GM19397 (cell line): ENCODE measurements at regions not wholly inside any gene's neighbourhood (a gene's known extent, or its start where the extent isn't known, plus 50 kb on each side); places are given as distances from the start of the nearest gene placed in this dataset.
"Not testable (repeated sequence)": the region's sequence is repeated elsewhere in the genome, so short reads cannot be mapped to it uniquely, and the experiment has no call there.

Source experiments
- ATAC-seq: cut with Tn5 transposase; IDR thresholded peaks from one replicate; pipeline ENCODE4 v1.9.1; 2021; ENCODE audit warnings: mild to moderate bottlenecking, moderate library complexity; ENCODE audit not compliant: unreplicated experiment

DNA sequence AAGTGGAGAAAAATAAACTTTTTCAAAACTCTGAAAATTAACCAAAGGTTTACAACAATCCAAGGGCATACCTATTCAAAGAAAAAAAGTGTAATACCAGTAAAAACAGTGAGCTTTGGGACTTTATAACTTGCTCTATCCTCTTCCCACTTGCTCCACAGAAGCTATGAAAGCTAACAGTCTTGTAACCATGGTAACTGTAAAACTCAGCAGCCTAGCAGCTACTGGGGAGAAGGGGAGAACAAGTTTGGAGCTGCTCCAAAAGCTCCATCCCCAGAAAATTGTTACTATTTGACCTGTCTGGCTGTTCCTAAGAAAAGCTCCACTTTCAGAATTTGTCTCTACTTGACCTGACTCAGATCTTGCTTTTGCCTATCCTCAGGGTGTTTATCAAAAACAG, 191.5 kb downstream of the OTUD1 start:
- no peak for ATAC-seq

DNA sequence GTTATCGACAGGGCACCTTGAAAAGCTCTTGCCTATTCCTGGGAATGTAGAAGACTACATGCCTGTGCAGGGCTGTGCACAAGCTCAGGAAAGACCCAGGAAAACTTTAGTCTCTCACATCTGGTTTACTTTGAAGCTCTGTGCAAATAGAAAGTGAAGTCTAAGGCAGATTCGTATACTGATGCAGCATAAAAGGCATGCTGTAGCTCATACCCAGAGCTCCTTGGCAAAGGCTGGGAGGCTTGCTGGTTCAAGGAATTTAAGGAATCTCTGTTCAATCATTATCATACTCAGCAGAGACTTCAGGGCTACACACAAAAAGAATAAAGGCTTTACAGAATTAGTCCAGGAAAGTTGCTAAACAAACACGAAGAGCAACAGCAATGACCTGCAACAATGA, 192.0 kb downstream of the OTUD1 start:
- ATAC-seq: no peak

DNA sequence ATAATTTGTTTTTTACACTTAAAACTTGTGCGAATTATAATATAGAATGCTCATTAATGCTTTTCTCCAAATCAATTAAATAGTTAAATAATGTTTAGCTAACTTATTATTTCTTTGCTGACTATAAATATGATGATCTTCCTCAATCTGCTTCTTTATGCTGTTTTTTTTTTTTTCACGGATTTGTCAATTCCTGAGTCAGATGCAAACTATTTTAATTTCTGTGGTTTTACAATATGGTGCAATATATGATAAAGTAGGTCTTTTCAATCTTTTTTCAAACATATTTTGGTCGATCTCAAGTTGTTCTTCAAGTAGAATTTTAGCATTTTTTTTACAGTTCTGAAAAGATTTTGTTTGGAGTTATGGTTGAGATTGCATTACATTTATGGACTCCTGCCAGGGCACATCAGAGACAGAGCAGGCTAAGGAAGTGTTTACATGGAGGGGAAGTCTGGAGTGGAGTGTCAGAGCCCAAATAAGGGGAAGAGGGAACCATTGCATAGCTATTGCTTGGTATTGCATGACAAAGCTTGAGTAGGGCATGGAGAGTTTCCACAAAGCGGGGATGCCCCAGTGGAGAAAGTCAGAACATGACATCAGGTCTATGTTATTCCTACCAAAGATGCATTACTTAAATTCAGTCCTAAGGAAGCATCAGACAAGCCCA, 204.4 kb downstream of the OTUD1 start:
- ATAC-seq: no peak

DNA sequence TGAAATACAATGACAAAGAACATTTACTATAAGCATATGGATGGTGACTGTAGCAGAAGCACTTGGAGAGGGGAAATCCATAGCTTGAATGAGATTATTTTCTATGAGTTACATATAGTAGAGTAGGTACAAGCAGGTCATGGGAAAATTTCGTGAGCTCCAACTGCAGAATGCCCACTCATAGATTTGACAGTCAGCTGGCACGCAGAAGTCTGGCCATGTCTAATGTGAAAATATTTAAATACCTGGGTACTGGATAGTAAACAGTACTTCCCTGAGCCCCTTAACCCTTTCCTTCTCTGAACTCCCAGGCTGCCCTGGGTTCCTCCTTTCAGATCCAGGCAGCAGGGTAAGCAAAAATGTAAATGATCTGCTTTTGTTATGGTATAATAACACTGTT, 209.7 kb downstream of the OTUD1 start:
- no peak for ATAC-seq

DNA sequence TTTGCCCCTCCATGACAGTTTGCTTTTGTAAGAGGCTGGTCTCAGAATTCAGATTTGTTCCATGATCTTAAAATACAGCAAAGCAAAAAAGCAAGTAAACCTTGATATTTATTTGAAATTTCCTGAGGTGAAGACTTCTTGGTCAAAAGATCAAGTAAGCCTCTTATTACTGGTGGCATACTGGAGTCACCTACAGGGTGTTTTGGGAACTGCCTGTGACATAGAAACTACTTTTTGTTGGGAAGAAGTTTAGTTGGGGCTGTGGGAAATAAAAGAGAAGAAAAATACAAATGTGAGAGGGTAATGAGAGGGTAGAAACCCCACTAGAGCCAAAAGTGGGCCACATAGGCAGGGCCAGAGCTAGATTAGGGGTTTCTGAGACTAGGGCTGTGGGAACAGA, 217.9 kb downstream of the OTUD1 start:
- ATAC-seq: no peak

DNA sequence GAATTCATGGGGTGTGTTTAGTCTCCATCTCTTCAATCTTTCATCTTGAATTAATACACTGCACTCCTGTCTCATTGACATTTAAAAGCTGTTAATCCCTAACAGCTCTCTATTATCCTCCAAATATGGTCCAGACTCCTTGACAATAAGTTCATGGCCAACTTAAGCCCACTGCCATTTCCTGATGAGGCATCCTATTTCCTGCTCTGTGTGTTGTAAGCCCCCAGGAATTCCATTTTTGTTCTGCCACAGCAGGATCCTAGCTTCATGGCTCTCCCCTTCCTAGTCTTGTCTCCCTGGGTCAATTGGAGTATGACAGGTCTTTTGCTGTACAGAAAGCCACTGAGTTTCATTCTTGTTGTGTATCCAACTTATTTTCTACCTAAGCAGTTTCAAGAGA, 218.8 kb downstream of the OTUD1 start:
- no peak for ATAC-seq

DNA sequence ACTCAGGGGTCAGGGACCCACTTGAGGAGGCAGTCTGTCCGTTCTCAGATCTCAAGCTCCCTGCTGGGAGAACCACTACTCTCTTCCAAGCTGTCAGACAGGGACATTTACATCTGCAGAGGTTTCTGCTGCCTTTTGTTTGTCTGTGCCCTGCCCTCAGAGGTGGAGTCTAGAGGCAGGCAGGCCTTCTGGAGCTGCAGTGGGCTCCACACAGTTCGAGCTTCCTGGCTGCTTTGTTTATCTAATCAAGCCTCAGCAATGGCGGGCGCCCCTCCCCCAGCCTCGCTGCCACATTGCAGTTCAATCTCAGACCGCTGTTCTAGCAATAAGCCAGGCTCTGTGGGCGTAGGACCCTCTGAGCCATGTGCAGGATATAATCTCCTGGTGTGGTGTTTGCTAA, 233.0 kb downstream of the OTUD1 start:
- not testable (repeated sequence) for ATAC-seq

DNA sequence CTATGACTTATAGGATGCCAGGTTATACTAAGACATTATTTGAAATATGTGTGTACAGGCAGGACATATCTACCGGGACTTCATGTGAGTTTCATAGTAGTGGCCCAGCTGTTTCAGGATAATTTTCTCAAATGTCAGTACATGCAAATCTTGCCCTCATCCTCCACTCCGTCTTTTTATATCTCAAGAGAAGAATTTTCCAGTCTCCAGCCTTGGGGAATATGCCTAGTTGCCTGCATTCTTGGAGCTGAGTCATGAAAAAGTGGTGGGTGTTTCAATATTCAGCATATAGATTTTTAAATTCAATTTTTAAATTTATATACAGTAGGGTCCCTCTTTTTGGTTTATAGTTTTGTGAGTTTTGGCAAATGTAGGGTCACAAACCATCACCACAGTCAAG, 236.7 kb downstream of the OTUD1 start:
- no peak for ATAC-seq

DNA sequence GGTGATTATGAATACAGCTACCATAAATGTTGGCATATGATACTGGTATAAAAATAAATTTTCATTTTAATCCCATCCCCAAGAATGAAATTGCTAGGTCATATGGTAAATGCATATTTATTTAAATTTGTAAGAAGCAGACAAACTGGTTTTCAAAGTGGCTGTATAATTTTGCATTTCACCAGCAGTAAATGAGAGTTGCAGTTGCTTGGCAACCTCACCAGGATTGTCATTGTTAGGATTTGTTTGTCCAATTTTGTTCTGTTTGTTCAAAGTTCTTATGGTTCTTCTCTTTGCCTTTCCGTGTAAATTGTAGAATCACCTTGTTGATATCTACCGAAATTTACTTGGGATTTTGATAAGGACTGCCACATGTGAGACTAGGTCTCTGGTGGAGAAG, 237.4 kb downstream of the OTUD1 start:
- ATAC-seq: no peak

DNA sequence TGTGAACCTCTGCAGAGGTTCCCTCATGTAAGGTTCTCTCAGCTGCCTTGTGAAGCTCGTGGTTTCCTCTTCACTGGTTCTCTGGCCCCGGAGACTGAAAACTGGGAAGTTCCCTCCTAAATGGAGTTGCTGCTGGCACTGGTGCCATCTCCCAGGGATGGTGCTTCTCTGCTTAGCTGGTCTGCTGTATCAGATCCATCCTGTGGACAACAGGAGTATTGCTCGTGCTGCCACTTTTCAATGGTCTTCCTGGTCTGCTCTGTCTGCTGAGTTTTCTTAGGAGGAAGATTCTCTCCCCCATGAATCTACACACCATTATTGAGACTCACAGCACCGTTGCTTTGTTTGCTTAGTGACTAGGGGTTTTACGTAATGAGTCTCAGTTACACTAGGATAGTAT, 247.8 kb downstream of the OTUD1 start:
- no peak for ATAC-seq

DNA sequence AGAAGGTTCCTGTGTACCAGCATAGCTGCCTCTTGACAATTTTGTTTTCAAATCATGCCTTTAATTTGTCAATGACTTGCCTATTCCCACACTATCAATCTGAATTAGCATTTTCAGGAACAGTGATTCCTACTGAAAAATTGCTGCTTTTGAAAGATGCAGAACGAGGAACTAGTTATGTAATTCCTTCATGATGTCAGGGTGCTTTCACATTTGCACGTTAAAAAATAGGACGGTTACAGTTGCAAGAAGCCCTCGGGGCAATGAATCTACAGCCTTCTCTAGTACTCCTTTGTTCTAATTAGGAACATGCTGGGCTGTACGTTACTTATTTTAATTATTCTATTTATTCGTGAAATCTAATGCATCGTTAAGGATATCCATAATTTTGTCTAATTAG, 253.9 kb downstream of the OTUD1 start:
- ATAC-seq: no peak

DNA sequence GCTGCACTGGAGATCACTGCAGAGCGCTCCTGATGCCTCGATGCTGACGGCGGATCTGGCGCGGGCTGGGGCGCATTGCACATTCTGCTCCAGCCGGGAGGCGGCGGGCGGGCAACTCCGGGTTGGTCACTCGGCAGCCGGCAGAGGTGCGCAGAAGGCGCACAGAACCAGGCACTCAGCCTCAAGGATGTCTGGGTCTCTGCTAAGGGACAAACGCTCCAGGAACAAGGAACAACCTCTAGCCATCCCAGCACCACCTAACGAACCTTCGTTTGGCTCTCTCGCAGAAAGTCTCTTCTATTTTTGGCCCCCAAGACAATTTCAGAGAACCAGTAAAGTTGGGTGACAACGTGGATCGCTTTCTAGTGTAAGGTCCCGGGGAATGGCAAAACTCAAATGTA, 254.6 kb downstream of the OTUD1 start:
- no peak for ATAC-seq

DNA sequence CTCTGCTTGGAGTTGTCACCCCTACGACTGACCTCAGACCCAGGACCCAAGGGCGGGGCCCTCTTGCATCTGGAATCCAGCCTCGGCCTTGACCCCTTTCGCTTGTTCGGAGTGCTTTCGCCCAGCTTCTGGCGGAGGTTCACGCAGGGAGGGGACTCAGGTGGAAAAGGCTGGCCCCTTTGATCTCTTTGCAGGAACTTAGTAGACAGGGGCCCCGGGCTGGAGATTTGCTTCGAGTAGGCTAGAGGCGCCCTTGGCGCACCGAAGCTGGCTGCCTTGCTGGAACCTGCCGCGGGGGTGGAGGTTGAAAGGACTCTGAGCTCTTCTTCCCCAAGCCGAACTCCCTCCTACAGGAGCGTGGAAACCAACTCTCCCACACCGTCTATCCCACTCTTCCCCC, 255.1 kb downstream of the OTUD1 start:
- ATAC-seq: no peak

DNA sequence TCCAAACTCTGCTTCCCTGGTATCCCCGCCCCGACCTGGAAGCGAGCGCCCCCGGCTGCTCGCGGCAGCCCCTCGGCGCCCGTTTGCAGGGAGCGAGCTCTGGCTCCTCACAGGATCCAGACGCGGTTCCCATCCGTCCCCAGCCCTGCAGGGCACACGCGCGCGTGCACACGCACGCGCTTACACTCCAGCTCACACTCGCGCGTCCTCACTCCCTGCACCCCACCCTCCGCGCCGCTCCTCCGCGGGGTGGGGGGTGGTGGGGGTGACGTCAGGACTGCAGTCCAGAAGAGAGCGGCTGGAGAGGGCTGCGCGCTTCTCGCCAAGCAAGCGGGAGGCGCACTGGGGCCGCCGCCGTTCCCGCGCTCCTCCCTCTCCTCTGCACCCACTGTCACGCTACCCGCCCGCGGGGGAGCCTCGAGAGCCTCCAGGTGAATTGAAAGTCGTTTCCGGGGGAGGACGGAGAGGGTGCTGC, 255.6 kb downstream of the OTUD1 start:
- no peak for ATAC-seq

DNA sequence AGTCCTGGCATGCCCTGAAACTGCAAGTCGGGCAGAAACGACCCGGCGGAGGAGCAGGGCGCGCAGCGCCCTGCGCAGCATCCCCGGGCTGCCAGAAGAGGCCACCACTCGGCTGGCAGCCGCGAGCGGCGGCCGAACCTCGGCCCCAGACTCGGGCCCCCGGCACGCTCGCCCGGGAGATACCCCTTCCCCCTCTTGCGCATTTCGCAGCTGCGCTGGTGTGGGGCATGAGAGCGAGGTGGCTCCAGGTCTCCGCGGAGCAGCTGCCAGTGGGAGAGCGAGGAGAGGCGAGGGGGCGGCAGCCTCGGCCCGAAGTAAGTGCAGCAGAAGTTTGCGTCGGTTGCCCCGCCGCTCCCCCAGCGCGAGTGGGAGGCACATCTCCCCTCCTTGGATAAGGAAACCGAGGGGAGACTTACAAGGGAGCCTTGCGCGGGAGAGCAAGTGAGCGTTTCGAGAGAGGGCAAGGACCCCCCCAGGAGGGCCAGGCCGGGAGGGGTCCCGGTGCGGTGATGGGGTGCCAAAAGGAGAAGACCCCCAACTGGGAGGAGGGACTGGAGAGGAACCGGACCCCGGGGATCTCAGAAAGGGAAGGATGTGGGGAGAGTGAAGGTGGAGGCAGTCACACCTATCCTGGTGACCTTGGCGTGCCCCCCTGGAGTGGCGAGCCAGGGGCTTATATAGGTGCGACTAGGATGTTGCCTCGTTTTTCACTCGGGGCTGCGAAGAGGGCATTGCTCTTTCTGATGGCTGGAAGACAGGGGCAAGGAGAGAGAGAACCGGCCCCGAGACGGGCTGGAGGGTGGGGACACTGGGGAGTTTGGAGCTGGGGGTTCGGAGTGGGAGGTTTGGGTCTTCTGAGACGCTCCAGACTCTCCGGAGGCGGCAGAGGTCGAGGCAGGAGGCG, 256.3 kb downstream of the OTUD1 start:
- no peak for ATAC-seq

DNA sequence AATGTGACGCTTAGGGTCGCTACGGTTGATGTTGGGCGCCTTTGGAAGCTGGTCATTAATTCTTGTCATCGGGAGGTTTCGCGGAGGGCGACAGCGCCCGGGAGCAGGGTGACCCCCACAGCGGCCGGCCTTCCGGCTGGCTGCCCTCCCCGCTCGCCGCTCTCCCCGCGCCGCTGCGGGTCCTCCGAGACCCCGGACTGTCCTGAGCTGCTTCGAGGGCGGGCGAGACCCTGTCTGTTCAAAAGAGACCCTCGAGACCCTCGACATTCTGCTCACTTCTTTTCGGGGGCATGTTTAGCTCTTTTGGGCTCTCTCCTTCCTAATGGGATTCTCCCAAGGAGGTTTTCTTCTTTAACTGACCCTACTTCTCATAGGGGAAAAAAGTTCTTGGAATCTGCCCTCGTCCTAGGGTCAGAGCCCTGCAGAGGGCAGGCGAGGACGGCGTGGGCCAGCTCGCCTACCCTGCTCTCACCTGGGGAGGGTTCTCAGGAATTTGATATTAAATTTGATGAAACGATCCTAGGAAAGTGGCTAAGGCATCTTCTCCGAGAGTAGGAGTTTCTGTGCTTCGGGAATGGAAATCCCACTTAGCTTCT, 257.0 kb downstream of the OTUD1 start:
- no peak for ATAC-seq

DNA sequence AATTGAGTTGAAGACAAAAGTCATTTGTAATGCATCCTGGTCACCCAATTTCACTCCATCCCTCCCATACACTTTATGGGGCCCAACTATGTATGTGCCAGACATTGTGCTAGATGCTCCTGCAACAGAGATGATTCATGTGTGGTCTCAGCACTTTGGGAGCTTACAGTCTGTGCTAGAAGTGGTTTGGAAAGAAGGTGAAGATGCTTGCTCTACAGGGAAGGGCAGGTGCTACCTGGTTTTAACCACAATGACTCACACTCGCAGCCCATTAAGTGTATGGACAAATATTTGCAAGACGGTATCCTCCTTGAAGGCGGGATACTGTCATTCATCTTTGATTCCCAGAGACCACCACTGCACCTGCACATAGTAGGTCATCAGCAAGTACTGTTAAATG, 257.6 kb downstream of the OTUD1 start:
- ATAC-seq: no peak

DNA sequence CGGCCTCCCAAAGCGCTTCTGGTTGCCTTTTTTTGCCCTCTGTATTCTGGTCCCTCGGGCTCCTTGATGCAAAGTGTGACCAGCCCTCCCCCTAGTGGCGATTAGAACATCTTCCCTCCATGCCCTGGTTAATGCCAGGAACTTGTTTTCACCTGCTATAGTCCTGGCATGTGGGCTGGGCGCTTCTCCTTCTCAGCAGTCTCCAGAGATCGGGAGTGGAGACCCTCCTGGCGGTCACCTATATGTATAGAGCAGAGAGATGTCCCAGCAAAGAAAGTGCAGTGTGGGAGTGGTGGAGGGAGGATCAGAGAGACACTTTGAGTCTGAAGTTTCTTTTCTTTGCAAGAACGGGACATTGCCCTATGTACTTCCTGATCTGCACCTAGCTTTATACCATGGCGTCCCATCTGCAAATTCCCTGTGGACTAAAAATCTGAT, 264.1 kb downstream of the OTUD1 start:
- peak; percentile 93 for ATAC-seq

DNA sequence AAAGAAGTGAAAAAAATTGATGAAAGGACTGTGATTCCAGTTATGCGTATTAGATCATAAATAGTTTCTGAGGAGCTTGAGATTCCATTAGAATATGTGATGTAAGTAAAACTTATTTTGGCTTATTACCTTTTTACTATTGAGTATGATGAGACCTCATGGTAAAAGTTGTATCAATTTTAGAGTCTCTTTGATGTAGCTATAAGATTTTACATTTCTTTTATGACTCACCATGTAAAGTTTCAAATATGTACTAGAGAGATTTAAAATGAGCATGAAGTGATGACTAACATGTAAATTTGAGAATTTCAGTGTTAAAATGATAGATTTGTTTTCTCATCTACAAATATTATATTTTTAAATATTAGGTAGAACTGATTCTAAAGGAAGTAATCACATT, 276.5 kb downstream of the OTUD1 start:
- no peak for ATAC-seq

DNA sequence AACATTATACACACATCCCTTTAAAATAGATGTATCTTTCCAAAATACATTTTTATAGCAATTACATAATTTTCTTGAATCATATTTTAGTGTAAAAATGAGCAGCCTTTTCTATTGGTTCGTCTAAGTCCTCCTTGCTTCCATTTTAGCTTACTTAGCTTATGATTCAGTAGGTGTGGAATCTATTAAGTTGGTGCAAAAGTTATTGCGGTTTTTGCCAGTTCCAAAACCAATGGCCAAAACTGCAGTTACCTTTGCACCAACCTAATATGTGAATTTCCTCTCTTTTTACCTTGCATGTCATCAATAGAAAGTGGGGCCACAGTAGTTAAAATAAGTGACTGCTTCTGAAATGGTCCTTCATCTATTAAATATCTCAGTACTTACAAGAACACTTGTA, 279.0 kb downstream of the OTUD1 start:
- no peak for ATAC-seq

DNA sequence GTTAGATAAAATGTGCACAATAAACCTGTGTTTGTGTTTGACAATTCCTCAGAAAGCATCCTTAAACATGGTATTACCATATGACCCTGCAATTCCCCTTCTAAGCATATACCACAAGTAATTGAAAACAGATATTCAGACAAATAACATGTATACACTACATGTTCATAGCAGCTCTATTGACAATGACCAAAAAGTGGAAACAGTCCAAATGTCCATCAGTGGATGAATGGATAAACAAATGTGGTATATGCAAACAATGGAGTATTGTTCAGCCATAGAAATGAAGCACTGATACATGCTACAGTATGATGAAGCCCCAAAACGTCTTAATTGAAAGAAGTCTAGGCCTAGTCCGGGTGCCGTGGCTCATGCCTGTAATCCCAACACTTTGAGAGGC, 280.1 kb downstream of the OTUD1 start:
- no peak for ATAC-seq

DNA sequence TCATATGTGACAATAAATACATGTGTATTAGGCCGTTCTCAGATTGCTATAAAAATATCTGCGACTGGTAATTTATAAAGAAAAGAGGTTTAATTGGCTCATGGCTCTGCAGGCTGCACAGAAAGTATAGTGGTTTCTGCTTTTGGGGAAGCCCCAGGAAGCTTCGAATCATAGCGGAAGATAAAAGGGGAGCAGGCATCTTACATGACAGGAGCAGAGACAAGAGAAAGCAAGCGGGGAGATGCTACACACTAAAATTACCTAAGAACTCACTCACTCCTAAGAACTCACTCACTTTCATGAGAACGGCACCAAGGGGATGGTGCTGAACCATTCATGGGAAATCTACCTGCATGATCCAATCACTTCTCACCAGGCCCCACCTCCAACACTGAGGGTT, 284.9 kb downstream of the OTUD1 start:
- ATAC-seq: no peak
